Left forelimb (tissue), 1 donor: ENCODE measurements at regions not wholly inside any gene's neighbourhood (a gene's known extent, or its start where the extent isn't known, plus 50 kb on each side); places are given as distances from the start of the nearest gene placed in this dataset.

Source experiments
- DNase-seq: peaks from one replicate; pipeline ENCODE4 v3.0.0-alpha.2; 2018; ENCODE audit warnings: low spot score

GRCh38 chr13:85091631-85092234, 707.5 kb downstream of the SLITRK6 start:
- no peak for DNase-seq

GRCh38 chr13:85089186-85089585, 710.0 kb downstream of the SLITRK6 start:
- DNase-seq, result no peak

GRCh38 chr13:85080691-85081090, 718.5 kb downstream of the SLITRK6 start:
- DNase-seq, result no peak

GRCh38 chr13:85076343-85076742, 722.9 kb downstream of the SLITRK6 start:
- DNase-seq, result no peak

- no peak for DNase-seq
Observed at GRCh38 chr13:85074543-85075313, 724.5 kb downstream of the SLITRK6 start.

GRCh38 chr13:85068231-85068630, 731.0 kb downstream of the SLITRK6 start:
- no peak for DNase-seq

GRCh38 chr13:85040215-85040614, 759.0 kb downstream of the SLITRK6 start:
- DNase-seq, result no peak

- no peak for DNase-seq
Observed at GRCh38 chr13:85031771-85032170, 767.4 kb downstream of the SLITRK6 start.

- no peak for DNase-seq
Observed at GRCh38 chr13:85028035-85028434, 771.2 kb downstream of the SLITRK6 start.

- DNase-seq, result no peak
Observed at GRCh38 chr13:85019121-85019520, 780.1 kb downstream of the SLITRK6 start.

- no peak for DNase-seq
Observed at GRCh38 chr13:85013006-85013405, 786.2 kb downstream of the SLITRK6 start.

GRCh38 chr13:85009447-85009846, 789.8 kb downstream of the SLITRK6 start:
- DNase-seq, result no peak

- DNase-seq, result no peak
Observed at GRCh38 chr13:84999252-84999651, 800.0 kb downstream of the SLITRK6 start.

GRCh38 chr13:84998681-84999080, 800.5 kb downstream of the SLITRK6 start:
- DNase-seq, result no peak

GRCh38 chr13:84997858-84998257, 801.4 kb downstream of the SLITRK6 start:
- DNase-seq, result no peak

GRCh38 chr13:84994582-84994981, 804.6 kb downstream of the SLITRK6 start:
- DNase-seq, result no peak

- no peak for DNase-seq
Observed at GRCh38 chr13:84985860-84986259, 813.4 kb downstream of the SLITRK6 start.

- DNase-seq, result no peak
Observed at GRCh38 chr13:84983321-84983720, 815.9 kb downstream of the SLITRK6 start.

GRCh38 chr13:84980571-84980970, 818.6 kb downstream of the SLITRK6 start:
- DNase-seq, result no peak

- no peak for DNase-seq
Observed at GRCh38 chr13:84978851-84979250, 820.4 kb downstream of the SLITRK6 start.

GRCh38 chr13:84973661-84974060, 825.6 kb downstream of the SLITRK6 start:
- no peak for DNase-seq

GRCh38 chr13:84972907-84973306, 826.3 kb downstream of the SLITRK6 start:
- no peak for DNase-seq

- DNase-seq, result no peak
Observed at GRCh38 chr13:84962849-84963248, 836.4 kb downstream of the SLITRK6 start.
